ENCODE measurements at regions not wholly inside any gene's neighbourhood (a gene's known extent, or its start where the extent isn't known, plus 50 kb on each side); places are given as distances from the start of the nearest gene placed in this dataset.

DNA sequence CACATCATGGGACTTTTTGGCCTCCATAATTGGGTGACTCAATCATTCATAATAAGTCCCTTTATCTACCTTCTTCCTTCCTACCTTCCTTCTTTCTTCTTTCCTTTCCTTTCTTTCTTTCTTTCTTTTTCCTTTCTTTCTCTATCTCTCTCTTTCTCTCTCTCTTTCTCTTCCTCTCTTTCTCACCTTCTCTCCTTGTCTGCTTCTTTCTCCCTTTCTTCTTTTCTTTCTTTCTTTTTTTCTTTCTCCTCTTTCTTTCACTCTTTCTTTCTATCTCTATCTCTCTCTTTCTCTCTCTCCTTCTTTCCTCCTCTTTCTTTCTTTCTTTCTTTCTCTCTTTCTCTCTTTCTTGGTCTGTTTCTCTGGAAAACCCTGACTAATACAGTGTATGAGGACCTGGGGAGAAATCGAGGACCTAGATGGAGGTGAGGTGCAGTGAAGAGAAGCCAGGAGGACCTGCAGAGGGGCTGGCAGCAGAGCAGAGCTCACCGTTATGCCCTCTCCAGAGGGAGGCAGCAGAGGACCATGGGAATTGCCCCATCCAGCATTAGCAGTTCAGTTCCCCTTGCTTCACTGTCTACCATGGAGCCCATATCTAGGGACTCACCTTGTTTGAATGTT is 52.7 kb upstream of the BTRC start:
- no peak for DNase-seq

DNA sequence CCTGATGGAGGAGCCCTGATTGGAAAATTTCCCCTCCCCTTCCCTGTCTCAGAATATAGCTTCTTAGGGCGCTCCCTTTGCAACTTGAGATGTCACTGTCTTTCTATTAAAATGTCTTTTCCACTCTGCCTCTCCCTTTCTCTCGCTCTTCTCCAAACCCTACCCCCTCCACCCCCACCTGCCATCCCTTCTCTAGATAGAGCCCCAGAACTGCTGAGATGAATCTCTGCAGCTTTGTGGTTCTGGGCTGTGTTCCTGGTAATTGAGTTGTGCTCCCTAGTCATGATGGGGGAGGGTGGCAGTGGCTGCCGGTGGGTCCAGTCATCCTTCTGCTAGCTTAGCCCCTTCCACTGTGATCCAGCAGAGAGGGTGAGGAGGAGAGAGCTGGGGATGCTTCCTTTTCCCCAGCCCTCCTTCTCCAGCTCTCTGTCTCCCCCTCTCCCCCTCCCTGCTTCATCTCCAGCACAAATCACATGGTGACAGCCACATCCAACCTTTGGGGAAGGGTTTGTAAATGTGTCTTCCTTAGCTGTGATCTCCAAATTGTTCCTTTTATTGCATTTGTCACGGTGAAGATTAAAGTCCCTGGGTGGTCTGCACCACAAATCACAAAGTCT is 50.8 kb upstream of the BTRC start:
- DNase-seq = no peak
